Trophoblast cell (in vitro differentiated cells and primary cell): ENCODE measurements at regions not wholly inside any gene's neighbourhood (a gene's known extent, or its start where the extent isn't known, plus 50 kb on each side); places are given as distances from the start of the nearest gene placed in this dataset.

Experiments
- DNase-seq, 2 donors: peaks; one replicate each; pipeline ENCODE4 v3.0.0-alpha.2; 2016
- H2AFZ ChIP-seq: 2 replicates; pipeline ENCODE4 v1.6.1; 2013; ENCODE audit warnings: low read length, moderate library complexity, mild to moderate bottlenecking; ENCODE audit not compliant: insufficient read depth, poor library complexity
- H2AK5ac ChIP-seq: 2 replicates; pipeline ENCODE4 v1.6.1; 2013; ENCODE audit warnings: mild to moderate bottlenecking, low read length
- H2BK120ac ChIP-seq: 2 replicates; pipeline ENCODE4 v1.6.1; 2013; ENCODE audit warnings: low read length, mild to moderate bottlenecking, moderate library complexity; ENCODE audit not compliant: insufficient read depth, poor library complexity
- H2BK12ac ChIP-seq: 2 replicates; pipeline ENCODE4 v1.6.1; 2013; ENCODE audit warnings: mild to moderate bottlenecking, low read length, moderate library complexity
- H2BK5ac ChIP-seq: 2 replicates; pipeline ENCODE4 v1.6.1; 2013; ENCODE audit warnings: low read length, low read depth, moderate library complexity, mild to moderate bottlenecking; ENCODE audit not compliant: poor library complexity
- H3K14ac ChIP-seq: 2 replicates; pipeline ENCODE4 v1.6.1; 2013; ENCODE audit warnings: mild to moderate bottlenecking, low read length
- H3K18ac ChIP-seq: 2 replicates; pipeline ENCODE4 v1.6.1; 2013; ENCODE audit warnings: mild to moderate bottlenecking, low read length
- H3K23ac ChIP-seq: 2 replicates; pipeline ENCODE4 v1.6.1; 2013; ENCODE audit warnings: low read length
- H3K27ac ChIP-seq: 2 replicates; pipeline ENCODE4 v1.5.1; 2013; ENCODE audit warnings: low read depth, mild to moderate bottlenecking, inconsistent platforms, low read length, moderate library complexity
- H3K27me3 ChIP-seq: 2 replicates; pipeline ENCODE4 v1.6.1; 2013; ENCODE audit warnings: inconsistent platforms, mild to moderate bottlenecking, low read length, moderate library complexity; ENCODE audit not compliant: insufficient read depth
- H3K36me3 ChIP-seq, 2 experiments: 1 replicate in 1 of 2; 2 replicates in 1 of 2; pipeline ENCODE4 v1.6.1; 2013; ENCODE audit warnings: low read length in 2 of 2, mild to moderate bottlenecking in 2 of 2, moderate library complexity in 1 of 2; ENCODE audit not compliant: insufficient read depth in 2 of 2, control insufficient read depth in 1 of 2
- H3K4ac ChIP-seq: 2 replicates; pipeline ENCODE4 v1.6.1; 2013; ENCODE audit warnings: low read depth, mild to moderate bottlenecking, low read length, moderate library complexity
- H3K4me1 ChIP-seq, 2 experiments: 1 replicate in 1 of 2; 2 replicates in 1 of 2; pipeline ENCODE4 v1.6.1; 2013; ENCODE audit warnings: low read length in 2 of 2, mild to moderate bottlenecking in 2 of 2, moderate library complexity in 1 of 2; ENCODE audit not compliant: insufficient read depth in 2 of 2, control insufficient read depth in 1 of 2
- H3K4me2 ChIP-seq: 2 replicates; pipeline ENCODE4 v1.6.1; 2013; ENCODE audit warnings: inconsistent platforms, mild to moderate bottlenecking, low read length, moderate library complexity
- H3K4me3 ChIP-seq: 2 replicates; pipeline ENCODE4 v1.5.1; 2013; ENCODE audit warnings: mild to moderate bottlenecking, low read depth, low read length, inconsistent platforms
- H3K79me1 ChIP-seq: one replicate; pipeline ENCODE4 v1.6.1; 2013; ENCODE audit warnings: low read length
- H3K79me2 ChIP-seq: 2 replicates; pipeline ENCODE4 v1.6.1; 2013; ENCODE audit warnings: low read length, mild to moderate bottlenecking; ENCODE audit not compliant: control insufficient read depth, insufficient read depth, poor library complexity
- H3K9ac ChIP-seq: 2 replicates; pipeline ENCODE4 v1.6.1; 2013; ENCODE audit warnings: mild to moderate bottlenecking, low read length
- H3K9me3 ChIP-seq: 2 replicates; pipeline ENCODE4 v1.6.1; 2013; ENCODE audit warnings: low read depth, mild to moderate bottlenecking, control low read depth, inconsistent platforms, low read length; ENCODE audit not compliant: insufficient read depth
- H4K12ac ChIP-seq: 2 replicates; pipeline ENCODE4 v1.6.1; 2013; ENCODE audit warnings: low read depth, mild to moderate bottlenecking, low read length, moderate library complexity
- H4K8ac ChIP-seq: 2 replicates; pipeline ENCODE4 v1.6.1; 2013; ENCODE audit warnings: low read depth, mild to moderate bottlenecking, low read length, moderate library complexity
- H4K91ac ChIP-seq: one replicate; pipeline ENCODE4 v1.6.1; 2013; ENCODE audit warnings: low read depth, mild to moderate bottlenecking, low read length, moderate library complexity
- WGBS: extraction: QIAGEN DNeasy Blood & Tissue Kit; methylation state at CpG from one replicate; pipeline ENCODE4 v1.1.7; 2013; ENCODE audit warnings: missing lambda C conversion rate; ENCODE audit not compliant: insufficient read length, insufficient coverage; ENCODE audit errors: extremely low coverage; 5-methylcytosine and 5-hydroxymethylcytosine counted together

GRCh38 chr11:129720156-129720555, 95.5 kb upstream of the TMEM45B start:
- no peak overlapping the region for H3K4me2 ChIP-seq
- no peak overlapping the region for H4K12ac ChIP-seq
- H3K4me3 ChIP-seq, result no peak overlapping the region
- no peak for DNase-seq
- no peak overlapping the region for H2AFZ ChIP-seq
- H3K14ac ChIP-seq, result no peak overlapping the region
- no peak overlapping the region for H2BK120ac ChIP-seq
- no peaks in the 10 kb centered on the region for H3K27me3 ChIP-seq
- H2BK12ac ChIP-seq, result no peak overlapping the region
- H3K9me3 ChIP-seq, result no peaks in the 10 kb centered on the region
- no peak overlapping the region for H4K8ac ChIP-seq
- H3K23ac ChIP-seq, result no peak overlapping the region
- H2BK5ac ChIP-seq, result no peak overlapping the region
- WGBS, result no CpG with 5 or more reads among the region's 4 CpGs
- no peak overlapping the region for H3K4ac ChIP-seq
- no peak overlapping the region for H3K9ac ChIP-seq
- no peak overlapping the region for H4K91ac ChIP-seq
- H3K18ac ChIP-seq, result no peak overlapping the region
- H3K79me1 ChIP-seq, result no peaks in the 10 kb centered on the region
- no peaks in the 10 kb centered on the region for H3K4me1 ChIP-seq
- no peak overlapping the region for H2AK5ac ChIP-seq
- no peaks in the 10 kb centered on the region for H3K79me2 ChIP-seq
- H3K36me3 ChIP-seq, result no peaks in the 10 kb centered on the region
- no peak overlapping the region for H3K27ac ChIP-seq

- no peak overlapping the region for H4K12ac ChIP-seq
- no CpG with 5 or more reads among the region's 11 CpGs for WGBS
- H3K4ac ChIP-seq, result no peak overlapping the region
- no peaks in the 10 kb centered on the region for H3K27me3 ChIP-seq
- no peaks in the 10 kb centered on the region for H3K79me2 ChIP-seq
- H3K9ac ChIP-seq, result no peak overlapping the region
- H3K4me3 ChIP-seq, result no peak overlapping the region
- H3K27ac ChIP-seq, result no peak overlapping the region
- H2BK120ac ChIP-seq, result no peak overlapping the region
- no peak overlapping the region for H3K18ac ChIP-seq
- no peaks in the 10 kb centered on the region for H3K9me3 ChIP-seq
- no peak overlapping the region for H3K14ac ChIP-seq
- H2BK12ac ChIP-seq, result no peak overlapping the region
- H2AK5ac ChIP-seq, result no peak overlapping the region
- no peak for DNase-seq
- no peak overlapping the region for H3K4me2 ChIP-seq
- H3K4me1 ChIP-seq, result no peaks in the 10 kb centered on the region
- no peak overlapping the region for H4K8ac ChIP-seq
- H2BK5ac ChIP-seq, result no peak overlapping the region
- H3K79me1 ChIP-seq, result no peaks in the 10 kb centered on the region
- no peaks in the 10 kb centered on the region for H3K36me3 ChIP-seq
- no peak overlapping the region for H4K91ac ChIP-seq
- no peak overlapping the region for H2AFZ ChIP-seq
- no peak overlapping the region for H3K23ac ChIP-seq
Observed at GRCh38 chr11:129720994-129721393, 94.7 kb upstream of the TMEM45B start.

DNA sequence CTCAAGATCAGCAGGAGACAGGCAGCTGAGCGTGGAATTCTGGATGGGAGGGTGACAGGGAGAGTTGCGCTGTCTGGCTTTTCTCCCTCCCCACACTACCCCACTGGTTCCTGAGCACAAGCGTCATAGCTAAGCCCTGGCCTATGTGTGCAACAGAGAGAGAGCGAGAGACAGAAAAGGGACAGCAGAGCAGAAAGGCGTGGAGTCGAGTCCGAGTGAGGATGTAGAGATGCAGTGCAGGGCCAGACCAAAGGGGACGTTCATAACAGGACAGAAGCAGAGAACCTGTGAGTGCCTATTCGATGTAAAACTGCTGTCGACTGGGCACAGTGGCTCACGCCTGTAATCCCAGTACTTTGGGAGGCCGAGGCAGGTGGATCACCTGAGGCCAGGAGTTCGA, 94.0 kb upstream of the TMEM45B start:
- DNase-seq, result no peak
- Histone ChIP-seq H3K4me3 (peak overlapping the region; percentile 2), H3K14ac (no peak overlapping the region), H3K23ac (no peak overlapping the region), H2AK5ac (no peak overlapping the region), H3K9me3 (no peaks in the 10 kb centered on the region), H3K79me1 (no peaks in the 10 kb centered on the region), H2AFZ (no peak overlapping the region), H2BK120ac (no peak overlapping the region), H3K4me1 (no peaks in the 10 kb centered on the region), H4K91ac (no peak overlapping the region), H2BK12ac (no peak overlapping the region), H3K27me3 (no peaks in the 10 kb centered on the region), H3K79me2 (no peaks in the 10 kb centered on the region), H3K4ac (no peak overlapping the region), H3K27ac (no peak overlapping the region), H3K9ac (no peak overlapping the region), H3K36me3 (no peaks in the 10 kb centered on the region), H2BK5ac (no peak overlapping the region), H3K18ac (no peak overlapping the region), H3K4me2 (no peak overlapping the region), H4K12ac (no peak overlapping the region), H4K8ac (no peak overlapping the region)
- WGBS, result no CpG with 5 or more reads among the region's 13 CpGs

DNA sequence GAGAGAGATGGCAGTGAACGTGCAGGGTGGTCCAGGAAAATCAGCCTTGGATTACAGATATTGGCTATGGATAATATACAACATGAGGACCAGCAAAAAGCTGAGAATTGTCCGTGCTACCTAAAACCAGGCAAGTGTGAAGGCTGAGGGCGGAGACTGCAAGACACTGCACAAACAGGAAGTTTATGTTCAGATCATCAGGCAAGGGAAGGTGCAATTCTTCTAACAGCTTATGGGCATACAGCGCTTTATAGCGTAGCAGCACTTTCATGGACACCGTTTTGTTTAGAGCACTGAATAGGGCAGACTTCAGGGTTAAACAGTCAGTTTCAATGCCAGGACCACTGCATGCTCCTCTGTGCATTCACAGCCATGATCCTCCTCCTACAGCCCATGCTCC, 93.1 kb upstream of the TMEM45B start:
- Histone ChIP-seq H3K18ac (no peak overlapping the region), H3K9me3 (no peaks in the 10 kb centered on the region), H4K91ac (no peak overlapping the region), H3K4me3 (no peak overlapping the region), H3K4ac (no peak overlapping the region), H3K9ac (no peak overlapping the region), H4K12ac (no peak overlapping the region), H3K27me3 (no peaks in the 10 kb centered on the region), H3K79me1 (no peaks in the 10 kb centered on the region), H3K4me1 (no peaks in the 10 kb centered on the region), H3K14ac (no peak overlapping the region), H3K79me2 (no peaks in the 10 kb centered on the region), H2BK12ac (no peak overlapping the region), H3K23ac (no peak overlapping the region), H3K36me3 (no peaks in the 10 kb centered on the region), H2AFZ (no peak overlapping the region), H2AK5ac (no peak overlapping the region), H2BK120ac (no peak overlapping the region), H2BK5ac (no peak overlapping the region), H4K8ac (no peak overlapping the region), H3K27ac (no peak overlapping the region), H3K4me2 (no peak overlapping the region)
- WGBS, result no CpG with 5 or more reads among the region's 6 CpGs
- no peak for DNase-seq
